ENCODE measurements at regions not wholly inside any gene's neighbourhood (a gene's known extent, or its start where the extent isn't known, plus 50 kb on each side); places are given as distances from the start of the nearest gene placed in this dataset.
"Not testable (repeated sequence)": the region's sequence is repeated elsewhere in the genome, so short reads cannot be mapped to it uniquely, and the experiment has no call there.

DNA sequence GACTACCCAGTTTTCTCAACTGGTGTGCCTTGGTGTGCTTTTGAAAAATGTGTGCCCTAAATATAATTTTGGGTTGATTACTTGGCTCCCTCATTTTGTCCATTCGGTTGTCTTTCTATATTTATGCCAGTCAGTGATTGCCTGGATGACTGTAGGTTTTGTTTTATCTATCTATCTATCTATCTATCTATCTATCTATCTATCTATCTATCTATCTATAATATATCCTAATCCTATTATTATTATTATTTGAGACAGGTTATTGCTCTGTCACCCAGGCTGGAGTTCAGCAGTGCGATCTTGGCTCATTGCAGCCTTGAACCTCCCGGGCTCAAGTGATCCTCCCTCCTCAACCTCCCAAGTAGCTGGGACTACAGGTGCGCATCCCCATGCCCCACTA is 111.4 kb upstream of the GRK3 start:
- TF ChIP-seq, protein P1, sequence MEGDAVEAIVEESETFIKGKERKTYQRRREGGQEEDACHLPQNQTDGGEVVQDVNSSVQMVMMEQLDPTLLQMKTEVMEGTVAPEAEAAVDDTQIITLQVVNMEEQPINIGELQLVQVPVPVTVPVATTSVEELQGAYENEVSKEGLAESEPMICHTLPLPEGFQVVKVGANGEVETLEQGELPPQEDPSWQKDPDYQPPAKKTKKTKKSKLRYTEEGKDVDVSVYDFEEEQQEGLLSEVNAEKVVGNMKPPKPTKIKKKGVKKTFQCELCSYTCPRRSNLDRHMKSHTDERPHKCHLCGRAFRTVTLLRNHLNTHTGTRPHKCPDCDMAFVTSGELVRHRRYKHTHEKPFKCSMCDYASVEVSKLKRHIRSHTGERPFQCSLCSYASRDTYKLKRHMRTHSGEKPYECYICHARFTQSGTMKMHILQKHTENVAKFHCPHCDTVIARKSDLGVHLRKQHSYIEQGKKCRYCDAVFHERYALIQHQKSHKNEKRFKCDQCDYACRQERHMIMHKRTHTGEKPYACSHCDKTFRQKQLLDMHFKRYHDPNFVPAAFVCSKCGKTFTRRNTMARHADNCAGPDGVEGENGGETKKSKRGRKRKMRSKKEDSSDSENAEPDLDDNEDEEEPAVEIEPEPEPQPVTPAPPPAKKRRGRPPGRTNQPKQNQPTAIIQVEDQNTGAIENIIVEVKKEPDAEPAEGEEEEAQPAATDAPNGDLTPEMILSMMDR (IDR thresholded peaks at IDR 0.05): no peak
- Histone ChIP-seq H3K4me1 (peaks cover 0 to 41% (median 26%) of the 10 kb centered on the region in 9 donors), H3K9me3 (no peaks in the 10 kb centered on the region), H3K27ac (no peak overlapping the region), H3K36me3 (peaks cover 0 to 51% (median 0%) of the 10 kb centered on the region in 9 donors), H3K4me3 (no peak overlapping the region), H3K27me3 (no peaks in the 10 kb centered on the region)
- intact Hi-C loops (cut with DNase I): no loop called here
- WGBS, 2 donors: 91 to 94% methylated on average over 4 of the region's 4 CpGs
- ATAC-seq (no peak), DNase-seq (no peak)

DNA sequence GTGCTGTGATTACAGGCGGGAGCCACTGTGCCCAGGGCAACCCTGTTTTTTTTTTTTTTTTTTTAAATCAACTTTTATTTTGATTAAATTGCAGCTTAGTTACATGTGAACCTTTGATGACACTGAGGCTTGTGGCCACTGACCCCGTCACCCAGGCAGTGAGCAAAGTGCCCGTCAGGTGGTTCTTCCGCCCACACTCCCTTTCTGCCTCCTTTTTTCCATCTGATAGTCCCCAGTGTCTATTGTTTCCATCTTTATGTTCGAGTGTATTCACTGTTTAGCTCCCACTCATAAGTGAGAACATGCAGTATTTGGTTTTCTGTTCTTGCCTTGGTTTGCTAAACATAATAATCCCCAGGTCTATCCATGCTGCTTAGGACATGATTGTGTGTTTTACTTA is 110.9 kb upstream of the GRK3 start:
- peaks cover 0 to 41% (median 25%) of the 10 kb centered on the region in 9 donors for H3K4me1 ChIP-seq
- ATAC-seq: no peak
- H3K27me3 ChIP-seq: no peaks in the 10 kb centered on the region
- no peak overlapping the region for H3K4me3 ChIP-seq
- no peaks in the 10 kb centered on the region for H3K9me3 ChIP-seq
- intact Hi-C loops (cut with DNase I): no loop called here
- H3K27ac ChIP-seq: no peak overlapping the region
- H3K36me3 ChIP-seq: peaks cover 0 to 54% (median 1%) of the 10 kb centered on the region in 9 donors
- TF ChIP-seq, protein P1 (IDR thresholded peaks at IDR 0.05): no peak
- no peak for DNase-seq
- 83 to 87% methylated on average over 5 of the region's 5 CpGs for WGBS, 2 donors

DNA sequence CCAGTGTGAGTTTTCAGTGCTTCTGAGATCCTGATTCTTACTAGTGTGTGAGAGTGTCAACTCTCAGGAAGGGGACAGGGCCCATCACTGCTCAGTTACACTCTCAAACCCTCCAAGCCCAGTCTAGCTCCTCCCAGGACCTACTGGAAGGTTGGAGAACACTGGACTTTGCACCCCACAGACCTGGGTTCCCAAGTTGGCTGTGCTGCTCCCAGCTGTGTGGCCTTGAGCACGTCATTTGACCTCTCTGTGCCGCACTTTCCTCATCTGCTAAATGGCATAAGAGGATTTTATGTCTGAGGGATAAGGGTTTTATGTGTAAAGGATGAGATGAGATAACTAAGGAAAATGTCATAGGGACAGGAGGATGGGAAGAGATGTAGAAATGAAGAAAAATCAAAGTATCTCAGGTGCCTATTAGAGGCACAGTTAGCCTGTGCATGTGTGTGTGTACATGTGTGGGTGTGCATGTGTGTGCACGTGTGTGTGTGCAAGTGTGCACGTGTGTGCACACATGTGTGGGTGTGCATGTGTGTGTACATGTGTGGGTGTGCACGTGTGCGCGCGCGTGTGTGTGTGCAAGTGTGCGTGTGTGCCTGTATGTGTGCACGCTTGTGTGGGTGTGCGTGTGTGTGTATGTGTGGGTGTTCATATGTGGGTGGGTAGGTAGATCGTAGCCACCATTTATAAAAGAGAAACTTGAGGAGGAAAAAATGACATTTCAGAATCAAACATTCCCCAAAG is 108.0 kb upstream of the GRK3 start:
- H3K9me3 ChIP-seq; ATAC-seq; DNase-seq; H3K27ac ChIP-seq; H3K27me3 ChIP-seq; intact Hi-C loops (cut with DNase I); H3K4me3 ChIP-seq: not testable (repeated sequence)
- peaks cover 0 to 71% (median 26%) of the 10 kb centered on the region in 9 donors for H3K36me3 ChIP-seq
- peaks cover 0 to 16% (median 8%) of the 10 kb centered on the region in 9 donors for H3K4me1 ChIP-seq
- WGBS, 2 donors: 82 to 91% methylated on average over 13 of the region's 13 CpGs

DNA sequence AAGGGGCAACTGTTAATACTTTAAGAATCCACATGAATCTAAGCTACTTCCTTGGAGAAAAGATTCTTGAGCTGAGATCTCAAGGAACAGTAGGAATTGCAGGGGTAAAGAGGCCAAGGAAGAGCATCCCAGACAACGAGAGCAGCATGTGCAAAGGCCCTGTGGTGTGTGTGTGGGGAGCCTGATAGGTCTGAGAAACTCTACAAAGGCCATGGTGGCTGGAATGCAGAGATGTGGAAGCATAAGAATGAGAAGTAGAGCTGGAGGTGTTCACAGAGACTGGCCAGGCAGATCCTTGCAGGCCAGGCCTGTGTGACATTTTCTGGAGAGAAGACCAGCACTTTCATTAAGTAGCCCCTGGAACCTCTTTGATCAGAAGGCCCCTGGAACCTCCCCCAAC is 105.8 kb upstream of the GRK3 start:
- H3K9me3 ChIP-seq; H3K4me1 ChIP-seq; H3K27me3 ChIP-seq; intact Hi-C loops (cut with DNase I); DNase-seq; H3K27ac ChIP-seq; ATAC-seq; H3K4me3 ChIP-seq: not testable (repeated sequence)
- 97 to 100% methylated on average over 1 of the region's 1 CpG for whole genome bisulfite sequencing, 2 donors
- H3K36me3 ChIP-seq: peaks cover 0 to 76% (median 31%) of the 10 kb centered on the region in 9 donors

DNA sequence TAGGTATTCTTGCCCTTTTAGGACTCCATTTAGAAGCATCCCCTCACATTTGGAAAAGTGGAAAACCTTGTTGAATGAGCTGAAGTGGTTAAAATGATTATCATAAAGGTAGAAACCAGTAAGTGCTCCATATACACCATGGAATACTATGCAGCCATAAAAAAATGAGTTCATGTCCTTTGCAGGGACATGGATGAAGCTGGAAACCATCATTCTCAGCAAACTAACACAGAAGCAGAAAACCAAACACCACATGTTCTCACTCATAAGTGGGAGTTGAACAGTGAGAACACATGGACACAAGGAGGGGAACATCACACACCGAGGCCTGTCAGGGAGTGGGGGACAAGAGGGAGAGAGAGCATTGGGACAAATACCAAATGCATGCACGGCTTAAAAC is 103.8 kb upstream of the GRK3 start:
- intact Hi-C loops (cut with DNase I): loop anchor here in 8 of 10 donors (2.0 to 5.0 kb wide), 3 partner anchors 242 to 312 kb away; no protein-coding TSS in a partner anchor

DNA sequence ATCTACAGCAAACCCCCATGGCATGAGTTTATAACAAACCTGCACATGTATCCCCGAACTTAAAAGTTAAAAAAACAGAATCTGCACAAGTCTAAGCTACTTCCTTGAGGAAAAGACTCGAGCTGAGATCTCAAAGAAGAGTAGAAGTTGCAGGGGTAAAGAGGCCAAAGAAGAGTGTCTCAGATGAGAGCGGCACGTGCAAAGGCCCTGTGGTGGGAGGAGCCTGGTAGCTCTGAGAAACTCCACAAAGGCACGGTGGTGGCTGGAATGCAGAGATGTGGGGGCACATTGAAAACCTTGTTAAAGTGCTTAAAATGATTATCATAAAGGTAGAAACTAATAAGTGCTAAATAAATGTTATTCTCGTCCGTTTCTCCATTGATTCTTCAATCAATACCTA is 103.2 kb upstream of the GRK3 start:
- H3K27me3 ChIP-seq: no peaks in the 10 kb centered on the region
- WGBS, 2 donors: 93 to 97% methylated on average over 7 of the region's 7 CpGs
- intact Hi-C loops (cut with DNase I): loop anchor here in 8 of 10 donors (2.0 to 5.0 kb wide), 3 partner anchors 241 to 311 kb away; no protein-coding TSS in a partner anchor
- H3K4me1 ChIP-seq: no peaks in the 10 kb centered on the region
- DNase-seq (no peak), ATAC-seq (no peak)
- H3K36me3 ChIP-seq: peaks cover 0 to 67% (median 36%) of the 10 kb centered on the region in 9 donors
- H3K4me3 ChIP-seq: no peak overlapping the region
- no peaks in the 10 kb centered on the region for H3K9me3 ChIP-seq
- no peak overlapping the region for H3K27ac ChIP-seq
- TF ChIP-seq, protein P1 (IDR thresholded peaks at IDR 0.05): no peak

More for the DNA sequence above, 103.8 kb upstream of the GRK3 start:
- H3K27me3 ChIP-seq, H3K4me3 ChIP-seq, DNase-seq, H3K27ac ChIP-seq, ATAC-seq, H3K4me1 ChIP-seq, H3K9me3 ChIP-seq: not testable (repeated sequence)
- WGBS, 2 donors: 81 to 85% methylated on average over 2 of the region's 2 CpGs
- peaks cover 0 to 64% (median 31%) of the 10 kb centered on the region in 9 donors for H3K36me3 ChIP-seq

Measured in heart right ventricle (tissue), 16 donors.